Chondrocyte (in vitro differentiated cells): ENCODE measurements at regions not wholly inside any gene's neighbourhood (a gene's known extent, or its start where the extent isn't known, plus 50 kb on each side); places are given as distances from the start of the nearest gene placed in this dataset.

Source experiments
- DNase-seq: peaks from one replicate; pipeline ENCODE4 v3.0.0; 2021; ENCODE audit warnings: mixed read lengths, low spot score
- H3K27ac Mint-ChIP-seq: one replicate; pipeline ENCODE4 v1.8.0; 2021; ENCODE audit warnings: mild to moderate bottlenecking, moderate library complexity, mixed read lengths; ENCODE audit not compliant: unreplicated experiment
- H3K27me3 Mint-ChIP-seq: 2 replicates; pipeline ENCODE4 v1.8.0; 2021; ENCODE audit warnings: low read depth, mixed read lengths
- H3K36me3 Mint-ChIP-seq: 2 replicates; pipeline ENCODE4 v1.8.0; 2021; ENCODE audit warnings: low read depth, mixed read lengths
- H3K4me1 Mint-ChIP-seq: 2 replicates; pipeline ENCODE4 v1.8.0; 2021; ENCODE audit warnings: low read depth, mild to moderate bottlenecking, mixed read lengths
- H3K4me3 Mint-ChIP-seq: one replicate; pipeline ENCODE4 v1.8.0; 2021; ENCODE audit warnings: mild to moderate bottlenecking, moderate library complexity, mixed read lengths; ENCODE audit not compliant: unreplicated experiment
- H3K9me3 Mint-ChIP-seq: 2 replicates; pipeline ENCODE4 v1.8.0; 2021; ENCODE audit warnings: low read depth, mixed read lengths
- CTCF ChIP-seq: fragments of 200-600 bp; sonication (generic); IDR thresholded peaks from 2 replicates; pipeline ENCODE4 v1.5.0; 2021; ENCODE audit warnings: antibody characterized with exemption, mild to moderate bottlenecking, moderate library complexity

- Mint-ChIP-seq H3K4me3 (no peak overlapping the region), H3K27me3 (no peaks in the 10 kb centered on the region), H3K27ac (peak overlapping the region; percentile 17), H3K4me1 (peaks cover 6% of the 10 kb centered on the region), H3K36me3 (peaks cover 3% of the 10 kb centered on the region), H3K9me3 (peaks cover 10% of the 10 kb centered on the region)
- TF ChIP-seq CTCF = no peak
- no peak for DNase-seq
Observed at GRCh38 chr12:105862163-105862821, 276.5 kb downstream of the NUAK1 start.

- Mint-ChIP-seq H3K36me3 (peaks cover 4% of the 10 kb centered on the region), H3K9me3 (peaks cover 10% of the 10 kb centered on the region), H3K27ac (no peak overlapping the region), H3K4me3 (no peak overlapping the region), H3K4me1 (peaks cover 6% of the 10 kb centered on the region), H3K27me3 (no peaks in the 10 kb centered on the region)
- no peak for TF ChIP-seq CTCF
- no peak for DNase-seq
Observed at GRCh38 chr12:105864316-105864715, 274.4 kb downstream of the NUAK1 start.

GRCh38 chr12:105864901-105865300, 273.9 kb downstream of the NUAK1 start:
- no peak for TF ChIP-seq CTCF
- Mint-ChIP-seq H3K27me3 (no peaks in the 10 kb centered on the region), H3K9me3 (peaks cover 10% of the 10 kb centered on the region), H3K4me3 (no peak overlapping the region), H3K27ac (no peak overlapping the region), H3K36me3 (peaks cover 4% of the 10 kb centered on the region), H3K4me1 (peaks cover 6% of the 10 kb centered on the region)
- no peak for DNase-seq

- Mint-ChIP-seq H3K27me3 (no peaks in the 10 kb centered on the region), H3K9me3 (peaks cover 12% of the 10 kb centered on the region), H3K36me3 (peaks cover 6% of the 10 kb centered on the region), H3K4me1 (peaks cover 6% of the 10 kb centered on the region), H3K27ac (no peak overlapping the region), H3K4me3 (no peak overlapping the region)
- no peak for TF ChIP-seq CTCF
- DNase-seq = no peak
Observed at GRCh38 chr12:105865886-105866285, 272.9 kb downstream of the NUAK1 start.

- no peak overlapping the region for H3K4me3 Mint-ChIP-seq
- H3K36me3 Mint-ChIP-seq = peaks cover 10% of the 10 kb centered on the region
- no peaks in the 10 kb centered on the region for H3K27me3 Mint-ChIP-seq
- TF ChIP-seq CTCF = no peak
- H3K4me1 Mint-ChIP-seq = peaks cover 11% of the 10 kb centered on the region
- no peak overlapping the region for H3K27ac Mint-ChIP-seq
- H3K9me3 Mint-ChIP-seq = peaks cover 15% of the 10 kb centered on the region
- no peak for DNase-seq
Observed at GRCh38 chr12:105874121-105874520, 264.6 kb downstream of the NUAK1 start.
